ENCODE measurements at regions not wholly inside any gene's neighbourhood (a gene's known extent, or its start where the extent isn't known, plus 50 kb on each side); places are given as distances from the start of the nearest gene placed in this dataset.

- TF ChIP-seq TAF1 (IDR thresholded peaks at IDR 0.05; ENCODE audit: low read depth) (no peak), NFIC (IDR thresholded peaks at IDR 0.05) (no peak), EP300 (IDR thresholded peaks at IDR 0.05; ENCODE audit: borderline replicate concordance) (no peak), YY1 (IDR thresholded peaks at IDR 0.05; ENCODE audit: low read depth) (no peak), RAD21 (IDR thresholded peaks at IDR 0.05; ENCODE audit: low read depth) (no peak)
These were observed 123.8 kb downstream of the HSD17B3 start for GRCh38 chr9:96178153-96178552.

Data from Ishikawa (cell line).